Uterus (tissue), 3 donors: ENCODE measurements at regions not wholly inside any gene's neighbourhood (a gene's known extent, or its start where the extent isn't known, plus 50 kb on each side); places are given as distances from the start of the nearest gene placed in this dataset.

Experiments used
- DNase-seq, 2 donors: peaks; one replicate each; pipeline ENCODE4 v3.0.0-alpha.2; 2019 to 2020
- H3K27ac ChIP-seq, 2 donors: fragments of 200-600 bp; sonication (generic); 1 replicate in 1 of 2; 2 replicates in 1 of 2; pipeline ENCODE4 v1.5.1; 2016 to 2018
- H3K27me3 ChIP-seq, 2 donors: fragments of 200-600 bp; sonication (generic); one replicate each; pipeline ENCODE4 v1.5.1; 2018 to 2019; ENCODE audit warnings: control low read depth in 1 of 2
- H3K36me3 ChIP-seq, 2 donors: fragments of 200-600 bp; sonication (generic); one replicate each; pipeline ENCODE4 v1.5.1; 2019; ENCODE audit warnings: control low read depth in 1 of 2
- H3K4me1 ChIP-seq, 2 donors: fragments of 200-600 bp; sonication (generic); one replicate each; pipeline ENCODE4 v1.5.1; 2018 to 2019; ENCODE audit warnings: control low read depth in 1 of 2
- H3K4me3 ChIP-seq, 2 donors: fragments of 200-600 bp; sonication (generic); 1 replicate in 1 of 2; 2 replicates in 1 of 2; pipeline ENCODE4 v1.5.1; 2018 to 2019; ENCODE audit warnings: mild to moderate bottlenecking in 1 of 2
- H3K9me3 ChIP-seq, 2 donors: fragments of 200-600 bp; sonication (generic); one replicate each; pipeline ENCODE4 v1.5.1; 2019; ENCODE audit warnings: control low read depth in 1 of 2
- CTCF ChIP-seq, 4 experiments: fragments of 200-600 bp in 2 of 4; fragments of 450-650 bp in 2 of 4; sonication (generic) in 2 of 4; IDR thresholded peaks; one replicate each; pipeline ENCODE4 v1.5.1; 2016 to 2019; ENCODE audit warnings: antibody characterized with exemption in 4 of 4, mild to moderate bottlenecking in 2 of 4, moderate library complexity in 1 of 4
- POLR2A ChIP-seq, 2 donors: fragments of 450-650 bp; IDR thresholded peaks; one replicate each; pipeline ENCODE4 v1.6.1; 2016; ENCODE audit warnings: antibody characterized with exemption in 2 of 2, mild to moderate bottlenecking in 1 of 2, moderate library complexity in 1 of 2
- intact Hi-C: fragments of 100-400 bp; cut with DNase I; formaldehyde crosslinking; loops from one replicate; pipeline ENCODE4 v1.15.1; 2023; ENCODE audit warnings: low total_unique reads
- donor health status: DM: yes; HTN: yes; CAD: no.

- no peak for DNase-seq
- TF ChIP-seq POLR2A (IDR thresholded peaks at IDR 0.05) (no peak), CTCF (IDR thresholded peaks at IDR 0.05) (no peak)
- no peak overlapping the region for H3K4me3 ChIP-seq
- intact Hi-C loops, result no loop called here
- H3K27me3 ChIP-seq, result no peaks in the 10 kb centered on the region
- no peaks in the 10 kb centered on the region for H3K36me3 ChIP-seq
- no peaks in the 10 kb centered on the region for H3K9me3 ChIP-seq
- no peaks in the 10 kb centered on the region for H3K4me1 ChIP-seq
- H3K27ac ChIP-seq, result no peak overlapping the region
Observed at GRCh38 chr11:24389575-24389974, 107.3 kb upstream of the LUZP2 start.

GRCh38 chr11:24390016-24390415 lies 106.8 kb upstream of the LUZP2 start:
- TF ChIP-seq CTCF (IDR thresholded peaks at IDR 0.05), result no peak
- TF ChIP-seq POLR2A (IDR thresholded peaks at IDR 0.05), result no peak

GRCh38 chr11:24390762-24391161 lies 106.1 kb upstream of the LUZP2 start:
- no peaks in the 10 kb centered on the region for H3K4me1 ChIP-seq
- no peaks in the 10 kb centered on the region for H3K9me3 ChIP-seq
- no peak overlapping the region for H3K27ac ChIP-seq
- no peak for DNase-seq
- no peak for TF ChIP-seq POLR2A (IDR thresholded peaks at IDR 0.05)
- no peak for TF ChIP-seq CTCF (IDR thresholded peaks at IDR 0.05)
- intact Hi-C loops, result no loop called here
- H3K27me3 ChIP-seq, result no peaks in the 10 kb centered on the region
- no peak overlapping the region for H3K4me3 ChIP-seq
- H3K36me3 ChIP-seq, result no peaks in the 10 kb centered on the region

More at GRCh38 chr11:24390016-24390415, 106.8 kb upstream of the LUZP2 start:
- Histone ChIP-seq H3K27me3 (no peaks in the 10 kb centered on the region), H3K27ac (no peak overlapping the region), H3K4me3 (no peak overlapping the region), H3K36me3 (no peaks in the 10 kb centered on the region), H3K4me1 (no peaks in the 10 kb centered on the region), H3K9me3 (no peaks in the 10 kb centered on the region)
- DNase-seq, result no peak
- intact Hi-C loops, result no loop called here

GRCh38 chr11:24391167-24391566 lies 105.7 kb upstream of the LUZP2 start:
- H3K9me3 ChIP-seq, result no peaks in the 10 kb centered on the region
- no peaks in the 10 kb centered on the region for H3K27me3 ChIP-seq
- H3K27ac ChIP-seq, result no peak overlapping the region
- H3K4me3 ChIP-seq, result no peak overlapping the region
- intact Hi-C loops, result no loop called here
- H3K4me1 ChIP-seq, result no peaks in the 10 kb centered on the region
- TF ChIP-seq CTCF (IDR thresholded peaks at IDR 0.05) (no peak), POLR2A (IDR thresholded peaks at IDR 0.05) (no peak)
- H3K36me3 ChIP-seq, result no peaks in the 10 kb centered on the region
- no peak for DNase-seq

GRCh38 chr11:24400059-24400665 lies 96.7 kb upstream of the LUZP2 start:
- no peak overlapping the region for H3K27ac ChIP-seq
- no peaks in the 10 kb centered on the region for H3K36me3 ChIP-seq
- TF ChIP-seq POLR2A (IDR thresholded peaks at IDR 0.05) (no peak), CTCF (IDR thresholded peaks at IDR 0.05) (no peak)
- H3K9me3 ChIP-seq, result no peaks in the 10 kb centered on the region
- DNase-seq, result no peak
- no peaks in the 10 kb centered on the region for H3K4me1 ChIP-seq
- intact Hi-C loops, result no loop called here
- no peak overlapping the region for H3K4me3 ChIP-seq
- H3K27me3 ChIP-seq, result no peaks in the 10 kb centered on the region
